ENCODE measurements at regions not wholly inside any gene's neighbourhood (a gene's known extent, or its start where the extent isn't known, plus 50 kb on each side); places are given as distances from the start of the nearest gene placed in this dataset.
"Not testable (repeated sequence)": the region's sequence is repeated elsewhere in the genome, so short reads cannot be mapped to it uniquely, and the experiment has no call there.

GRCh38 chr6:14290772-14291330 is 173.3 kb downstream of the CD83 start:
- no peak for DNase-seq (ENCODE audit: low read depth in 4 of 4, low spot score in 1 of 4)

DNA sequence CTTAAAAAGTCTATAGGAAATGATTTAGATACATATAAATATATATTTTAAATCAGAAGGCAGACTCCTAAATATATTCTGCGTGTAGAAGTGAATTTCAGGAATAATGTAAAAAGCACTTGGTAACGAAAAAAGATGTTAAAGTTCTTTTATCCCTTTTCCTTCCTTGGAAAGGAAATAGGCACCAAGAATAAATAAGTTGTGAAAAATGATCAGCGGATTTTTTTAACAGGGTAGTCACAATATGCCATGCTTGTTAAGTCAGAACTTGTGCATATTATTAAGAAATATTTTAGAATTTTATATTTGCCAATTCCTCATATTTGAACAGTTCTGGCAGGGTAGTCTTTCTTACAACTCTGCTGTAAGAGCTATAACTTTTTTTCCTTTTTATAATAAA is 173.8 kb downstream of the CD83 start:
- DNase-seq (ENCODE audit: low read depth in 4 of 4, low spot score in 1 of 4) = no peak

DNA sequence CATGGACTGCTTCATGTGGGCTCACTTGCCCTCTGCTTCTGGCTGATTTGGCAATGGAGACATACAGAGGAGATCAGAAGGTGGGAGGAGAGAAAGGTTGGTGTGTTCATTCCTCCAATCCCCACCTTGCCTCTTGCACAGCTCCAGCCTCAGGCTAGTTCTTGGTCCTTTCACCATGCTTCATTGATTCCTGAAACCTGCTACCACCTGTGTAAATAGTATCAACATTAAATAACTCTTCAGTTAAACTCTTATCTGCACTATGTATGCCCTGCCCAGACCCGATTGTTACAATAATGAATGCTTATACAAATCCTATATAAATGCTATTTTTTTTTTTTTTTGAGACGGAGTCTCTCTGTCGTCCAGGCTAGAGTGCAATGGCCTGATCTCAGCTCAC is 174.5 kb downstream of the CD83 start:
- no peak for DNase-seq (ENCODE audit: low read depth in 4 of 4, low spot score in 1 of 4)

DNA sequence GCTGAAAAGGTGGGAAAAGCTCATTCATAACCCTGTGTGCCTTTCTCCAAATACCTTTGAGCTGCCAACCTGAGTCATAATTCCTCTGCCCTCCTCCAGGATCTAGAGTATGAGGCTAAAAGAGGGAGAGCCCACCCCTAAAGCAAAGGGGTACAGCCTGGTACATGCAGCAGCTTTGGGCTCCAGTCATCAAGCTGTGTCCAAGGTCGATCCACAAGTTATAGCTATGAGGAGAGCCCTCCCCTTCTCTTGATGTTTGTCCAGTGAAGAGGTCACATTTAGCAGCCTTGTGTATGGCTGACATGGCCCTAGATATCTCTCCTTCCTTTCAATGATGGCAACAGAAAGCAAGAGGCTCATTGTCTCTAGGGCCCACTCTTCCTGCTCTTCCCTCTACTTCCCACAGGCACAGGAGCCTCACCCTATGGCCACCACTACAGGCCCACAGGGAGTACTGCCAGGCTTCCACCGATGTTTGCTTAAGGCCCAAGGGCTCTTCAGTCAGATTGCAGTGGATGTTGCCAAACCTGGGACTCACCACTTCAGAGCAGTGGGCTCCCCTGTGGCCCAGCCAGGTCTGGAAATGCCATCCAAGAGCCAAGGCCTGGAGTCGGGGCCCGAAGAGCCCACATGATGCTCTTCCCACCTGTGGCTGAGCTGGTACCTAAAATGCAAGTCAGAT is 176.8 kb downstream of the CD83 start:
- DNase-seq (ENCODE audit: low read depth in 4 of 4, low spot score in 1 of 4) = no peak

GRCh38 chr6:14296698-14297097 is 179.1 kb downstream of the CD83 start:
- DNase-seq (ENCODE audit: low read depth in 4 of 4, low spot score in 1 of 4) = not testable (repeated sequence)

GRCh38 chr6:14297118-14297517 is 179.5 kb downstream of the CD83 start:
- not testable (repeated sequence) for DNase-seq (ENCODE audit: low read depth in 4 of 4, low spot score in 1 of 4)

DNA sequence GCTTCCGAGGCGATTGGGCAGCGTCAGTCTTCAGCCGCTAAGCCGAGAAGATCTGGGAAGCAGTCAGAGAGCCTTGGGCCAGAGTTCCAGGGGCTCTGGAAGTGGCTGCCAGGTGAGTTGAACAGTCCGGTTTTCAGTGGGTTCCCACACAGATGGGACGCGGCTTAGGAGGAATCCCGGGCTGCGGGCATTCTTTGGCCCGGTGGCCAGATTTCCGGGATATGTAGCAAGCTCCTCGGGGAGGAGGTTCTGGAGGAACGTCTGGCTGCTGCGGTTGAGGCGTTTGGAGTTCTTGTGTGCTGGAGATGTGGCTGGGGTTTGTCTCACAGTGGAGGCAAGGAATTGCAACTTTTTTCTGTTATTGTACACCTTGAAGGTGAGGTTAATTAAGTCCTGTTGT is 182.6 kb downstream of the CD83 start:
- not testable (repeated sequence) for DNase-seq (ENCODE audit: low read depth in 4 of 4, low spot score in 1 of 4)

DNA sequence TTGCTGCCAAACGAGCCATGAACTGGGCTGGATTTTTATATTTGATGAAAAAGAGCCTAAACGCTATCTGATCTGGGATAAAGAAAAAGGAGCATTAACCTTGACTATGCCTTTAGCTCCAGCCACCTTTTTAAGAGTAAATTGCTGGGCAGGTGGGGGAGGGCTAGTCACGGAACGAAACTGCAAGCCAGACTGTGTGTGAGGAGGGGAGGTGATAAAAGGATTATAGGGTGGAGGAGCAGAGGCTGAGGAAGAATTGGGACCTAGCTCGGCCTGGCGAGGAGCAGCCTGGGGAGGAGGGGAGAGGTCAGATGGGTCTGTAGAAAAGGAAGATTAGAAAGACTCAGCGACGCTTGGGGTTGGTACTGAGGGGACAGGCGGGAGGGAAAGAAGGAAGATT is 183.1 kb downstream of the CD83 start:
- DNase-seq (ENCODE audit: low read depth in 4 of 4, low spot score in 1 of 4) = not testable (repeated sequence)

- not testable (repeated sequence) for DNase-seq (ENCODE audit: low read depth in 4 of 4, low spot score in 1 of 4)
Observed at GRCh38 chr6:14301477-14301876, 183.9 kb downstream of the CD83 start.

- peak in 1 of 4 experiments; percentile 14 for DNase-seq (ENCODE audit: low read depth in 4 of 4, low spot score in 1 of 4)
Observed at GRCh38 chr6:14305131-14305530, 187.6 kb downstream of the CD83 start.

DNA sequence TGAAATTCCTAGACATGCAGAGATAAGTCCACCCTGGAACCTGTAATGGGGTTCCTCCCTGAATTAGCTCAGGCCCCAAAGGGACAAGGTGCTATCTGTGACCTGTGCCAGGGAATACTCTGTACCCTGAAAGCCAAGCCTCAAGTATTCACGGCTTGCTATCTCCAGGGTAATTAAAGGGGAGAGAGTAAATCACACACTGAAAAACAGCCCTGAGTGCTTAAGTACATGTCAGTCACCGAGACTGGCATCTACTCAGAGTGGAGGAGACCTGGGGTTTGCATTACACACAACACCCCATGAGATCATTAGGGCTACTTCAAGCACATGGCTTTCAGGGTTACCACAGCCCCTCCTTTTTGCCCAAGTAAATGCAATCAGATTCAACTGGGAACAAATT is 188.1 kb downstream of the CD83 start:
- no peak for DNase-seq (ENCODE audit: low read depth in 4 of 4, low spot score in 1 of 4)

- no peak for DNase-seq (ENCODE audit: low read depth in 4 of 4, low spot score in 1 of 4)
Observed at GRCh38 chr6:14306151-14306906, 188.8 kb downstream of the CD83 start.

- no peak for DNase-seq (ENCODE audit: low read depth in 4 of 4, low spot score in 1 of 4)
Observed at GRCh38 chr6:14309516-14309915, 191.9 kb downstream of the CD83 start.

DNA sequence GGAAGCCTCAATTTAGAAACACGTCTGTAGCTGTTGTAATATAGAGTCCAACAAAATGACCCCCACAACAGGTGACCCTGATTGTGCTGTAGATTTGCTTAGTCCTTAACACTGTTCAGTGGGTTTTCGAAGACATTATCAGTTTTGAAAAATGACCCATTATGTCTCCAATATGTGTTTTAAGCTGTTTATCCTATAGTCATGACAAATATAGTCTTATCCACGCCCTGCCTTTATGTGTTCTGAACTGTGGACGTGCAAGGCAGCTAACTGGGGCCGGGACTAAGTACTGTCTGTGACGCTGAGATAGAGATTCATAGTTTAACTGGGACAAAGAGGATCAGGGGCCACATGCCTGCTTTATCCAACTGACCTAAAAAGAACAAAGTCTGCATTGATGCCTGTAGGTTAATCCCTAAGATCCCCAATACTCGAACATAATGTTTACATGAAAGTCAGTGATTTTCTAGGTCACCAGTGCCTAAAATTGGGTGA is 192.4 kb downstream of the CD83 start:
- no peak for DNase-seq (ENCODE audit: low read depth in 4 of 4, low spot score in 1 of 4)

GRCh38 chr6:14310960-14311359 is 193.4 kb downstream of the CD83 start:
- DNase-seq (ENCODE audit: low read depth in 4 of 4, low spot score in 1 of 4) = no peak

GRCh38 chr6:14312587-14312986 is 195.0 kb downstream of the CD83 start:
- no peak for DNase-seq (ENCODE audit: low read depth in 4 of 4, low spot score in 1 of 4)

DNA sequence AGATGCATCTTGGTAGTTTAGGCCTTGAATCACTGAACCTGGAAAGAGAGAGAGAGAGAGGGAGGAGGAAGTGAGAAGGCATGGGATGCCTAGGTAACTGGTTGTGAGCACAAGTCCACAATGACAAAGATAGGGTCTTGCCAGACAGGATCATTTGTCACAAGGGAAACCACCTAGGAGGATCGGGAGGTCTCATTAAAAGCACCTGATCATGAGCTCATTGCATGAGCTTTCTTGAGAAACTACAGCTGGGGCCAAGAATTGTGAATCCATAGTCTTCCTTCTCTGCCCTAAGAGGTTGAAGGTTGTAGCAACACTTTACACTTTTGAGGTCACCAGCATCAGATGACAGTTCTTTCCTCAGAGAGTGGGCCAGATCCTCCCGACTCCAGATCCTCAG is 195.7 kb downstream of the CD83 start:
- DNase-seq (ENCODE audit: low read depth in 4 of 4, low spot score in 1 of 4) = no peak

DNA sequence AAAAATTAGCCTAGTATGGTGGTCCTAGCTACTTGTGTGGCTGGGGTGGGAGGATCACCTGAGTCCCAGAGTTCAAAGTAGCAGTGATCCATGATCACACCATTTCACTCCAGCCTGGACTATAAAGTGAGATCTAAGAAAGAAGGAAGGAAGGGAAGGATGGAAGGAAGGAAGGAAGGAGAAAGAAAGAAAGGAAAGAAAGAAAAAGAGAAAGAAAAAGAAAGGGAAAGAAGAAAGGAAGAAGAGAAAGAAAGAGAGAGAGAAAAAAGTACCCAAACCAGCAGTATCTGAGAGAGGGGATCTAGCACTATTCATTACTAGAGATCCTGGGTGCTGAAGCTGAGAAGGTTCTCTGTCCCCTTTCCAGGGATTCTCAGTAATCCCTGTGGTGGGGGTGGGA is 197.8 kb downstream of the CD83 start:
- no peak for DNase-seq (ENCODE audit: low read depth in 4 of 4, low spot score in 1 of 4)

- no peak for DNase-seq (ENCODE audit: low read depth in 4 of 4, low spot score in 1 of 4)
Observed at GRCh38 chr6:14316651-14317386, 199.2 kb downstream of the CD83 start.

- no peak for DNase-seq (ENCODE audit: low read depth in 4 of 4, low spot score in 1 of 4)
Observed at GRCh38 chr6:14317387-14317970, 199.9 kb downstream of the CD83 start.

DNA sequence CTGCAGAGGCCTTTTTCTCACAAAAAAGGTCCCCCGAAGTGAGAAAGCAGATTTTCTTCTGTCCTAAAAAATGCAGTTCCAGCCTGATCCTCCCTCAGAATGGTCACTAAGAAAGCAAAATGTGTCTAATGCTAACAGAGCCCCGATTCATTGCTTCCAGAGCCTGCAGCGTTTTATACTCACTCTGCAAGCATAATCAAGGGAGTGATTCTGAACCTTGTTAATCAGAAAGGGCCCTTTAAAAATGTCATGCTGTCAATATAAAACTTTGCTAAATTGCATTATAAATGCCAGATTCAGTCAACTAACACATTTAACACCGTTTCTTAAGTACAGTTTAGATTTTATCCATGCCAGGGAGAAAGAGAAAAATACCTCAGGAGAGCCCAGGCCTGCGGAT is 202.8 kb downstream of the CD83 start:
- DNase-seq (ENCODE audit: low read depth in 4 of 4, low spot score in 1 of 4) = no peak
